GM23338 (cell line): ENCODE measurements at regions not wholly inside any gene's neighbourhood (a gene's known extent, or its start where the extent isn't known, plus 50 kb on each side); places are given as distances from the start of the nearest gene placed in this dataset.

ENCODE experiments used
- ATAC-seq: fragments of 200-7000 bp; cut with Tn5 transposase; 3 replicates; pipeline ENCODE4 v1.9.1; 2020
- DNase-seq: peaks from one replicate; pipeline ENCODE4 v3.0.0-alpha.2; 2015; ENCODE audit warnings: low spot score
- H2AFZ ChIP-seq: fragments of 200-600 bp; sonication (generic); 2 replicates; pipeline ENCODE4 v1.8.0; 2016; ENCODE audit warnings: antibody characterized with exemption, mild to moderate bottlenecking, moderate library complexity
- H3F3A ChIP-seq: fragments of 200-600 bp; sonication (generic); replicated peaks from 2 replicates; pipeline ENCODE4 v1.8.0; 2017; ENCODE audit warnings: antibody characterized with exemption, mixed run types, low read depth
- H3K27ac ChIP-seq: fragments of 200-600 bp; sonication (generic); 2 replicates; pipeline ENCODE4 v1.6.1; 2016; ENCODE audit warnings: low read depth
- H3K27me3 ChIP-seq: fragments of 200-600 bp; sonication (generic); 2 replicates; pipeline ENCODE4 v1.8.0; 2016; ENCODE audit warnings: mild to moderate bottlenecking, mixed run types, moderate library complexity; ENCODE audit not compliant: insufficient read depth
- H3K36me3 ChIP-seq: fragments of 200-600 bp; sonication (generic); 2 replicates; pipeline ENCODE4 v1.8.0; 2016; ENCODE audit warnings: mild to moderate bottlenecking; ENCODE audit not compliant: insufficient read depth
- H3K4me1 ChIP-seq: fragments of 200-600 bp; sonication (generic); 2 replicates; pipeline ENCODE4 v1.8.0; 2016; ENCODE audit warnings: mild to moderate bottlenecking, moderate library complexity; ENCODE audit not compliant: insufficient read depth
- H3K4me2 ChIP-seq: fragments of 200-600 bp; sonication (generic); 2 replicates; pipeline ENCODE4 v1.7.1; 2017; ENCODE audit warnings: mixed run types
- H3K4me3 ChIP-seq: fragments of 200-600 bp; sonication (generic); 2 replicates; pipeline ENCODE4 v1.6.1; 2016; ENCODE audit warnings: mixed run types
- H3K79me2 ChIP-seq: fragments of 200-600 bp; sonication (generic); replicated peaks from 2 replicates; pipeline ENCODE4 v1.8.0; 2017; ENCODE audit warnings: mild to moderate bottlenecking; ENCODE audit not compliant: insufficient read depth
- H3K9me2 ChIP-seq: fragments of 200-600 bp; sonication (generic); 2 replicates; pipeline ENCODE4 v1.8.0; 2017; ENCODE audit not compliant: insufficient read depth
- H4K20me1 ChIP-seq: fragments of 200-600 bp; sonication (generic); replicated peaks from 2 replicates; pipeline ENCODE4 v1.8.0; 2017; ENCODE audit warnings: mild to moderate bottlenecking; ENCODE audit not compliant: insufficient read depth
- H3K27ac Mint-ChIP-seq: 2 replicates; pipeline ENCODE4 v1.8.0; 2020; ENCODE audit warnings: inconsistent platforms, mild to moderate bottlenecking, moderate library complexity, mixed read lengths
- H3K27me3 Mint-ChIP-seq: 3 replicates; pipeline ENCODE4 v1.8.0; 2022; ENCODE audit warnings: low read depth, mild to moderate bottlenecking, moderate library complexity, mixed read lengths, inconsistent platforms; ENCODE audit not compliant: insufficient read depth, poor library complexity
- H3K36me3 Mint-ChIP-seq: 3 replicates; pipeline ENCODE4 v1.8.0; 2021; ENCODE audit warnings: low read depth, mild to moderate bottlenecking, inconsistent platforms, moderate library complexity, mixed read lengths
- H3K4me1 Mint-ChIP-seq: 3 replicates; pipeline ENCODE4 v1.8.0; 2020; ENCODE audit warnings: mild to moderate bottlenecking, inconsistent platforms, mixed read lengths
- H3K4me3 Mint-ChIP-seq: 3 replicates; pipeline ENCODE4 v1.8.0; 2021; ENCODE audit warnings: moderate library complexity, mild to moderate bottlenecking, inconsistent platforms, mixed read lengths
- H3K9me3 Mint-ChIP-seq: 3 replicates; pipeline ENCODE4 v1.8.0; 2020; ENCODE audit warnings: moderate library complexity, mild to moderate bottlenecking, inconsistent platforms, mixed read lengths
- CREB1 ChIP-seq: fragments of 250-450 bp; sonication (Bioruptor Pico); IDR thresholded peaks from 2 replicates; pipeline ENCODE4 v1.5.0; 2020; ENCODE audit warnings: low read depth, mild to moderate bottlenecking, moderate library complexity
- CTCF ChIP-seq, 2 experiments: fragments of 200-600 bp in 1 of 2; sonication (generic) in 1 of 2; conservative IDR thresholded peaks; 2 replicates each; pipeline versions ENCODE4 v1.5.1 to v1.6.1; 2016 to 2017; ENCODE audit warnings: antibody characterized with exemption in 2 of 2, low read depth in 2 of 2, mild to moderate bottlenecking in 2 of 2, moderate library complexity in 1 of 2
- ETS1 ChIP-seq: IDR thresholded peaks from 2 replicates; pipeline ENCODE4 v1.6.1; 2016; ENCODE audit warnings: antibody characterized with exemption
- EZH2 ChIP-seq: fragments of 200-600 bp; sonication (generic); IDR thresholded peaks from one replicate; pipeline ENCODE4 v1.8.0; 2017; ENCODE audit warnings: antibody characterized with exemption, mild to moderate bottlenecking, low read depth; ENCODE audit not compliant: unreplicated experiment
- EZH2phosphoT487 ChIP-seq: fragments of 200-600 bp; sonication (generic); IDR thresholded peaks from one replicate; pipeline ENCODE4 v1.8.1; 2018; ENCODE audit warnings: antibody characterized with exemption; ENCODE audit not compliant: unreplicated experiment
- JUNB ChIP-seq: IDR thresholded peaks from one replicate; pipeline ENCODE4 v1.6.1; 2016; ENCODE audit warnings: antibody characterized with exemption; ENCODE audit not compliant: unreplicated experiment
- NANOG ChIP-seq: IDR thresholded peaks from 2 replicates; pipeline ENCODE4 v1.6.1; 2016; ENCODE audit warnings: antibody characterized with exemption, borderline replicate concordance
- POLR2AphosphoS5 ChIP-seq: IDR thresholded peaks from 2 replicates; pipeline ENCODE4 v1.6.1; 2016; ENCODE audit warnings: antibody characterized with exemption, low read depth
- REST ChIP-seq: IDR thresholded peaks from one replicate; pipeline ENCODE4 v1.6.1; 2018; ENCODE audit warnings: antibody characterized with exemption; ENCODE audit not compliant: unreplicated experiment
- STAT1 ChIP-seq: IDR thresholded peaks from one replicate; pipeline ENCODE4 v1.6.1; 2016; ENCODE audit warnings: antibody characterized with exemption; ENCODE audit not compliant: unreplicated experiment
- ZNF114 ChIP-seq: fragments of 250-450 bp; sonication (Bioruptor Pico); IDR thresholded peaks from 2 replicates; pipeline ENCODE4 v1.5.0; 2020; ENCODE audit warnings: mild to moderate bottlenecking, moderate library complexity
- ZNF331 ChIP-seq: fragments of 250-450 bp; sonication (Bioruptor Pico); IDR thresholded peaks from 2 replicates; pipeline ENCODE4 v1.5.0; 2020; ENCODE audit warnings: low read depth, mild to moderate bottlenecking, moderate library complexity

- TF ChIP-seq REST = no peak
- no peak for TF ChIP-seq CREB1 (CRISPR knock-in tag)
- no peak for TF ChIP-seq ZNF331 (CRISPR knock-in tag)
- no peak for TF ChIP-seq JUNB
- TF ChIP-seq EZH2 = no peak
- TF ChIP-seq EZH2phosphoT487 = no peak
Measured at GRCh38 chrX:10795721-10796120, 175.3 kb upstream of the MID1 start (continued).

GRCh38 chrX:10797466-10797865 is 177.1 kb upstream of the MID1 start:
- H3K9me2 ChIP-seq = no peaks in the 10 kb centered on the region
- peaks cover 2% of the 10 kb centered on the region for H3K27me3 Mint-ChIP-seq
- ATAC-seq (no peak), DNase-seq (no peak)
- no peaks in the 10 kb centered on the region for H4K20me1 ChIP-seq
- no peaks in the 10 kb centered on the region for H3K36me3 ChIP-seq
- H3K27ac ChIP-seq = no peak overlapping the region
- H3K36me3 Mint-ChIP-seq = no peaks in the 10 kb centered on the region; the same call in 2 of the 3 replicates
- H3K27ac Mint-ChIP-seq = no peak overlapping the region; the same call in 1 of the 2 replicates
- H3K4me1 ChIP-seq = no peaks in the 10 kb centered on the region
- no peak overlapping the region for H3K4me3 ChIP-seq
- no peaks in the 10 kb centered on the region for H3K79me2 ChIP-seq
- H3K4me2 ChIP-seq = no peak overlapping the region
- H3K4me3 Mint-ChIP-seq = no peak overlapping the region
- H2AFZ ChIP-seq = no peak overlapping the region
- no peaks in the 10 kb centered on the region for H3K4me1 Mint-ChIP-seq
- no peaks in the 10 kb centered on the region for H3K9me3 Mint-ChIP-seq
- no peaks in the 10 kb centered on the region for H3K27me3 ChIP-seq
- no peaks in the 10 kb centered on the region for H3F3A ChIP-seq
- no peak for TF ChIP-seq REST
- no peak for TF ChIP-seq CREB1 (CRISPR knock-in tag)
- no peak for TF ChIP-seq POLR2AphosphoS5
- TF ChIP-seq ZNF114 = no peak
- TF ChIP-seq JUNB = no peak
- no peak for TF ChIP-seq ZNF331 (CRISPR knock-in tag)
- TF ChIP-seq STAT1 = no peak
- no peak for TF ChIP-seq EZH2
- TF ChIP-seq CTCF (conservative IDR thresholded peaks at IDR 0.05; ENCODE audit: low read depth in 2 of 2) = no peak
- TF ChIP-seq NANOG = no peak
- TF ChIP-seq EZH2phosphoT487 = no peak
- TF ChIP-seq ETS1 = no peak
